Body of pancreas (tissue), 4 donors: ENCODE measurements at regions not wholly inside any gene's neighbourhood (a gene's known extent, or its start where the extent isn't known, plus 50 kb on each side); places are given as distances from the start of the nearest gene placed in this dataset.

ENCODE experiments used
- ATAC-seq: fragments of 150-250 bp; one replicate; pipeline ENCODE4 v1.9.1; 2016
- DNase-seq, 4 donors: peaks; one replicate each; pipeline ENCODE4 v3.0.0-alpha.2; 2019
- H3K27ac ChIP-seq, 4 donors: fragments of 200-600 bp; sonication (generic); 1 replicate in 3 of 4; 2 replicates in 1 of 4; pipeline versions ENCODE4 v1.5.1 to v1.6.1; 2016 to 2019; ENCODE audit warnings: mild to moderate bottlenecking in 1 of 4, mixed read lengths in 1 of 4, moderate library complexity in 1 of 4
- H3K27me3 ChIP-seq, 2 donors: fragments of 200-600 bp; sonication (generic); one replicate each; pipeline ENCODE4 v1.6.0; 2016; ENCODE audit warnings: mild to moderate bottlenecking in 1 of 2
- H3K36me3 ChIP-seq, 2 donors: fragments of 200-600 bp; sonication (generic); replicated peaks in 1 of 2; 2 replicates each; pipeline ENCODE4 v1.5.1; 2016; ENCODE audit warnings: low read depth in 2 of 2; ENCODE audit not compliant: insufficient read depth in 1 of 2
- H3K4me1 ChIP-seq: fragments of 200-600 bp; sonication (generic); one replicate; pipeline ENCODE4 v1.6.0; 2016
- H3K4me3 ChIP-seq, 2 donors: fragments of 200-600 bp; sonication (generic); 1 replicate in 1 of 2; 2 replicates in 1 of 2; pipeline ENCODE4 v1.5.1; 2016 to 2019
- H3K9me3 ChIP-seq, 3 donors: fragments of 200-600 bp; sonication (generic); 1 replicate in 2 of 3; 2 replicates in 1 of 3; pipeline ENCODE4 v1.5.1; 2016
- POLR2A ChIP-seq, 3 donors: fragments of 450-650 bp; IDR thresholded peaks; one replicate each; pipeline ENCODE4 v1.6.1; 2016; ENCODE audit warnings: antibody characterized with exemption in 3 of 3, mild to moderate bottlenecking in 2 of 3
- WGBS, 2 donors: methylation state at CpG; one replicate each; pipeline ENCODE4 v1.1.5; 2017; 5-methylcytosine and 5-hydroxymethylcytosine counted together
- intact Hi-C: fragments of 100-400 bp; cut with DNase I; formaldehyde crosslinking; loops from one replicate; pipeline ENCODE4 v1.15.1; 2023
- TF ChIP-seq, protein P1 (sequence below), 7 experiments: fragments of 450-650 bp in 4 of 7; fragments of 200-600 bp in 3 of 7; sonication (generic) in 3 of 7; IDR thresholded peaks; one replicate each; pipeline ENCODE4 v1.5.1; 2016 to 2019; ENCODE audit warnings: antibody characterized with exemption in 7 of 7

DNA sequence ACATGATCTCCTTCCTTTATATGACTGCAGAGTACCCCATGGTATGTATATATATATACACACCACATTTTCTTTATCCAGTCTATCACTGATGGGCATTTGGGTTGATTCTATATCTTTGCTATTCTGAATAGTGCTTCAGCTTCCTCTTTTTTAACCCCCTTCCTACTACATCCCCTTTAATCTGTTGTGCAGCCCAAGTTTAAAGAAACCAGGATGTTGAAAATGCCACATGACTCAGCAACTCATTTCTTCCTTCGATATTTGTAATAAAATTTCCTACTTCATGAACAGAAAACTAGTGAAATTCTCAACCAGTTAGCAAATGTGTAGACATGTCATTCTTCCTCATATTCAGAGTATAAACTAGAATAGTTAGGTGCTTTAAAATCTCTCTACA, 1245.7 kb upstream of the SORCS1 start:
- no peaks in the 10 kb centered on the region for H3K36me3 ChIP-seq
- H3K27ac ChIP-seq = no peak overlapping the region
- no peak for ATAC-seq
- H3K27me3 ChIP-seq = no peaks in the 10 kb centered on the region
- no peaks in the 10 kb centered on the region for H3K4me1 ChIP-seq
- no peaks in the 10 kb centered on the region for H3K9me3 ChIP-seq
- H3K4me3 ChIP-seq = no peak overlapping the region
- no peak for DNase-seq
- intact Hi-C loops = no loop called here
- 33 to 65% methylated on average over 1 of the region's 1 CpG for WGBS, 2 donors
- no peak for TF ChIP-seq POLR2A (IDR thresholded peaks at IDR 0.05)
- TF ChIP-seq, protein P1, sequence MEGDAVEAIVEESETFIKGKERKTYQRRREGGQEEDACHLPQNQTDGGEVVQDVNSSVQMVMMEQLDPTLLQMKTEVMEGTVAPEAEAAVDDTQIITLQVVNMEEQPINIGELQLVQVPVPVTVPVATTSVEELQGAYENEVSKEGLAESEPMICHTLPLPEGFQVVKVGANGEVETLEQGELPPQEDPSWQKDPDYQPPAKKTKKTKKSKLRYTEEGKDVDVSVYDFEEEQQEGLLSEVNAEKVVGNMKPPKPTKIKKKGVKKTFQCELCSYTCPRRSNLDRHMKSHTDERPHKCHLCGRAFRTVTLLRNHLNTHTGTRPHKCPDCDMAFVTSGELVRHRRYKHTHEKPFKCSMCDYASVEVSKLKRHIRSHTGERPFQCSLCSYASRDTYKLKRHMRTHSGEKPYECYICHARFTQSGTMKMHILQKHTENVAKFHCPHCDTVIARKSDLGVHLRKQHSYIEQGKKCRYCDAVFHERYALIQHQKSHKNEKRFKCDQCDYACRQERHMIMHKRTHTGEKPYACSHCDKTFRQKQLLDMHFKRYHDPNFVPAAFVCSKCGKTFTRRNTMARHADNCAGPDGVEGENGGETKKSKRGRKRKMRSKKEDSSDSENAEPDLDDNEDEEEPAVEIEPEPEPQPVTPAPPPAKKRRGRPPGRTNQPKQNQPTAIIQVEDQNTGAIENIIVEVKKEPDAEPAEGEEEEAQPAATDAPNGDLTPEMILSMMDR (IDR thresholded peaks at IDR 0.05) = no peak

DNA sequence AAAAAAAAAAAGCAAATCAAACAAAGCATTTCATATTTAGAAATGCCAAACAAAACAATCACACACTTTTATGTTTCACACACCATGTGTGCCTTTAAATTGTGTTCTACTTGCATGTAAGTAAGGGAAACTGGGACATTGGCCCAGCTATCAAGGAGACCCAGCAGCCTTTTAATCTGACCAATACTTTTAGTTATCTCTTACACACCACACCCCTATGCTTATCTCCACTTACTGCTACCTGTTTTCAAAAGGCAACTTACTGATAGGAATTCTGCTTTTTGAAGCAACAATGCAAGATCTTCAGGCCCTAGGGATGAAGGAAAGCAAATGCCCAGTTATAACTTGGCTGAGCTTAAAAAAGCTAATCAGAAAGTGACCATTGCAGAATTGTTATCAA, 1244.8 kb upstream of the SORCS1 start:
- no peak for DNase-seq
- Histone ChIP-seq H3K36me3 (no peaks in the 10 kb centered on the region), H3K4me1 (no peaks in the 10 kb centered on the region), H3K9me3 (no peaks in the 10 kb centered on the region), H3K4me3 (no peak overlapping the region), H3K27ac (no peak overlapping the region), H3K27me3 (no peaks in the 10 kb centered on the region)
- TF ChIP-seq, protein P1 (IDR thresholded peaks at IDR 0.05) = no peak
- no peak for TF ChIP-seq POLR2A (IDR thresholded peaks at IDR 0.05)
- no peak for ATAC-seq
- intact Hi-C loops = loop anchor here (10.0 kb wide), 1 partner anchor 195 kb away; no protein-coding TSS in a partner anchor

DNA sequence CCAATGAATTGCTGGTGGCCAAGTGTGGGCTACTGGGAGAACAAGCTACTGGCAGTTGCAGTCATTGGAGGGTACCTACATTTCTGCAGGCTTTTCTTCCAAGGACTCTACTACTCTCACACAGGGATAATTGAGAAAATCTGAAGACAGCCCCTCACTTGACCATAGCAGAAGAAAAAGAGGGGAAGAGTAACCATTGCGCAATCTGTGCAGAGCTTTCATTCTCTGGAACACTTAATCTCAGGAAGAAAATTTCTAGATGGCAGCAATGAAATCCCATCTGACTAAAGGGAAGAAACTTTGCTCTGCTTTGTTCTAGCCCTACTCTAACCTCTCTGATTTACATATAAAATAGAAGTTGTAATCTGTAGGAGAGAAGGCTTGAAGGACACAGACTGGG, 1239.6 kb upstream of the SORCS1 start:
- TF ChIP-seq, protein P1 (IDR thresholded peaks at IDR 0.05) = no peak
- no peak for TF ChIP-seq POLR2A (IDR thresholded peaks at IDR 0.05)

DNA sequence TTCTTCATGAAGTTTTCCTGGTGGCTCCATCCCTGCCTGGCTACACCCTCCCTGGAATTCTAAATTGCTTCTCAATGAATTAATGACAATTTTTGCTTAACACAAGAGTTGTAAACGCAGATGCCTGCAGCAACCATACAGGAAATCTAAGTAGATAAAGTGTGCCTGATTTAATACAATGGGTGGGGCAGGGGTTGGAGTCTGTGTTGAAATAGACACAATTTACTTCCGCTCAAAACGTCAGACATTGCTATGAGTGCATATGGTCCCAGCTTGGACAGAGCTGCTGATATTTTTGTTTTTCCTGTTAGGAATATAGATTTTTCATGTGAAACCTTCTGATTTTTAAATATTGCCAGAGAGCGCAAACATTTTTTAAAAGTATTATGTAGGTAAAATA, 1235.0 kb upstream of the SORCS1 start:
- intact Hi-C loops = no loop called here
- WGBS, 2 donors = 75 to 80% methylated on average over 4 of the region's 4 CpGs
- H3K9me3 ChIP-seq = no peaks in the 10 kb centered on the region
- TF ChIP-seq, protein P1 (IDR thresholded peaks at IDR 0.05) = no peak
- TF ChIP-seq POLR2A (IDR thresholded peaks at IDR 0.05) = no peak
- H3K4me1 ChIP-seq = no peaks in the 10 kb centered on the region
- no peak for DNase-seq
- no peak overlapping the region for H3K27ac ChIP-seq
- H3K4me3 ChIP-seq = no peak overlapping the region
- H3K27me3 ChIP-seq = no peaks in the 10 kb centered on the region
- ATAC-seq = no peak
- H3K36me3 ChIP-seq = no peaks in the 10 kb centered on the region

More for the DNA sequence above, 1239.6 kb upstream of the SORCS1 start:
- no peak for ATAC-seq
- no peak overlapping the region for H3K4me3 ChIP-seq
- H3K27me3 ChIP-seq = no peaks in the 10 kb centered on the region
- WGBS, 2 donors = 91 to 92% methylated on average over 1 of the region's 1 CpG
- intact Hi-C loops = loop anchor here (10.0 kb wide), 1 partner anchor 189 kb away; no protein-coding TSS in a partner anchor
- no peaks in the 10 kb centered on the region for H3K36me3 ChIP-seq
- no peak for DNase-seq
- H3K27ac ChIP-seq = no peak overlapping the region
- no peaks in the 10 kb centered on the region for H3K4me1 ChIP-seq
- H3K9me3 ChIP-seq = no peaks in the 10 kb centered on the region

DNA sequence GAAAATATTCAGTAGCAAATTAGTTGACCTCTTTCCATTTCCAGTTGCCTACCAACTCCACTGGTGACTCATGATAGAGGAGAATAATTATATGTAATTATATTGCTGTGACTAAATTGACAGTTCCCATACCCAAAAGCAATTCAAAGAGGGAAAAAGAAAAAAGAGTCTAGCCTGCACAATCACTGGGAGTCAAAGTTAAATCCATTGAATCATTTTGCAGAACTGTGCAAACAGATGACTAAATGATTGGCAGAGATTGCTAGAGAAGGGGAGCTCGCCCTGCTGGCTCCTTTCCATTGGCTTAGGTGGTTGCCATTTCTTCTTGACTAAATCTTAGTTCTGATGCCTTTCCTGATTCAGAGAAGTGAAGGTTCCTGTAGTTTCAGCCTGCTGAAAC, 1228.6 kb upstream of the SORCS1 start:
- intact Hi-C loops = no loop called here
- no peak for DNase-seq
- H3K27me3 ChIP-seq = no peaks in the 10 kb centered on the region
- H3K36me3 ChIP-seq = no peaks in the 10 kb centered on the region
- H3K4me3 ChIP-seq = no peak overlapping the region
- no peak for TF ChIP-seq POLR2A (IDR thresholded peaks at IDR 0.05)
- TF ChIP-seq, protein P1 (IDR thresholded peaks at IDR 0.05) = no peak
- H3K9me3 ChIP-seq = no peaks in the 10 kb centered on the region
- no peak overlapping the region for H3K27ac ChIP-seq
- H3K4me1 ChIP-seq = no peaks in the 10 kb centered on the region
- WGBS, 2 donors = 31 to 42% methylated on average over 1 of the region's 1 CpG
- ATAC-seq = no peak
